GM13976 (cell line): ENCODE measurements at regions not wholly inside any gene's neighbourhood (a gene's known extent, or its start where the extent isn't known, plus 50 kb on each side); places are given as distances from the start of the nearest gene placed in this dataset.

Experiments used
- DNase-seq: peaks from one replicate; pipeline ENCODE4 v3.0.0; 2012; ENCODE audit warnings: low spot score
- in situ Hi-C: fragments of 300-500 bp; cut with MboI; formaldehyde crosslinking; loops from one replicate; pipeline ENCODE4 v1.12.0; 2022; ENCODE audit warnings: low sequenced_read_pairs, mixed read lengths, inconsistent platforms; ENCODE audit not compliant: unreplicated experiment
- TF ChIP-seq, protein P1 (sequence below): IDR thresholded peaks from 2 replicates; pipeline ENCODE4 v1.5.1; 2012; ENCODE audit warnings: borderline replicate concordance, mild to moderate bottlenecking; ENCODE audit not compliant: insufficient read depth; ENCODE audit errors: extremely low read depth, missing control alignments, control extremely low read depth

DNA sequence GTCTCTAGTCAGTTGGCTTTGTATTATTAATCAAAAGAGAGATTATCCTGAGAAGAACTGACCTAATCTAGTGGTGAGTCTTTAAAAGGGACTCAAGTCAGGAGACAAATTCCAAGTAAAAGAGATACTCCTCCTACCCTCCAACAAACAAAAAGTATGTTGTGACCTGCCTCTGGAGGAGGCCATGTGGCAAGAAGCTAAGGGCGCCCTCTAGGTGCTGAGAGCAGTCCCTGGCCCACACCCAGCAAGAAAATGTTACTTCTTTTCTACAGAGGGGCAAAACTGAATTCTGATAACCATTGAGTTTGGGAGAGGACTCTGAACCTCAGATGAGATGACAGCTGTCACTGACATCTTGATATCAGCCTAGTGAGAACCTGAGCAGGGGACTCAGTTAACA, 953.6 kb upstream of the AGA start:
- TF ChIP-seq, protein P1, sequence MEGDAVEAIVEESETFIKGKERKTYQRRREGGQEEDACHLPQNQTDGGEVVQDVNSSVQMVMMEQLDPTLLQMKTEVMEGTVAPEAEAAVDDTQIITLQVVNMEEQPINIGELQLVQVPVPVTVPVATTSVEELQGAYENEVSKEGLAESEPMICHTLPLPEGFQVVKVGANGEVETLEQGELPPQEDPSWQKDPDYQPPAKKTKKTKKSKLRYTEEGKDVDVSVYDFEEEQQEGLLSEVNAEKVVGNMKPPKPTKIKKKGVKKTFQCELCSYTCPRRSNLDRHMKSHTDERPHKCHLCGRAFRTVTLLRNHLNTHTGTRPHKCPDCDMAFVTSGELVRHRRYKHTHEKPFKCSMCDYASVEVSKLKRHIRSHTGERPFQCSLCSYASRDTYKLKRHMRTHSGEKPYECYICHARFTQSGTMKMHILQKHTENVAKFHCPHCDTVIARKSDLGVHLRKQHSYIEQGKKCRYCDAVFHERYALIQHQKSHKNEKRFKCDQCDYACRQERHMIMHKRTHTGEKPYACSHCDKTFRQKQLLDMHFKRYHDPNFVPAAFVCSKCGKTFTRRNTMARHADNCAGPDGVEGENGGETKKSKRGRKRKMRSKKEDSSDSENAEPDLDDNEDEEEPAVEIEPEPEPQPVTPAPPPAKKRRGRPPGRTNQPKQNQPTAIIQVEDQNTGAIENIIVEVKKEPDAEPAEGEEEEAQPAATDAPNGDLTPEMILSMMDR = no peak
- no peak for DNase-seq

DNA sequence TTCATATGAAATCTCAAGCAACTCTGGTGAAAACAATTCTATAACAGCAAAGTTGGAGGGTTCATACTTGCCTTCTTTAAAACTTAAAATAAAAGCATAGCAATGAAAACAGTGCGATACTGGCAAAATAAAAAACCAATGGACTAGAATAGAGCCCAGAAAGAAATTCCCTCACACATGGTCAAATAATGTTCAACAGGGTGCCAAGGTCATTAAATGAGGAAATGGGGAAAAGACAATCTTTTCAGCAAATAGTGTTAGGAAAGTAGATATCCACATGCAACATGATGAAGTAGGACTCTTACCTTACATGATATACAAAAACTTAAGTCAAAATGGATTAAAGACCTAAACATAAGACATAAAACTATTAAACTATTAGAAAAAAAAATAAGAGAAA, 970.2 kb upstream of the AGA start:
- in situ Hi-C loops = no loop called here
- DNase-seq = no peak
- TF ChIP-seq, protein P1 = no peak

More for the DNA sequence above, 953.6 kb upstream of the AGA start:
- in situ Hi-C loops = no loop called here

DNA sequence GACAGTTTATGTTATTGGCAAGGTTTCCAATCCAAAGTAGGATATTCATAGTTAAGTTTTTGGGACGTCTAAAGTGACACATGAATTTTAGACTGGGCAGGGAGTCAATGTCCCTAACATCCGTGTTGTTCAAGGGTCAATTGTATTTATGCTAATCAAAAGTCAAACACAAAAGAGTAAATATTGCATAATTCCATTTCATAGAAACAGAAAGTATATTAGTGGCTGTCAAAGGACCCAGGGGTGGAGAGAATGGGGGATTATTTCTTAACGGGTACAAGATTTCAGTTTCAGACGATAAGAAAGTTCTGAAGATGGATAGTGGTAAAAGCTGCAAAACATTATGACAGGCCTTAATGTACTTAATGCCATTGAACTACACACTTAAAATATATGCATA, 971.8 kb upstream of the AGA start:
- TF ChIP-seq, protein P1 = no peak
- no peak for DNase-seq
- in situ Hi-C loops = no loop called here

DNA sequence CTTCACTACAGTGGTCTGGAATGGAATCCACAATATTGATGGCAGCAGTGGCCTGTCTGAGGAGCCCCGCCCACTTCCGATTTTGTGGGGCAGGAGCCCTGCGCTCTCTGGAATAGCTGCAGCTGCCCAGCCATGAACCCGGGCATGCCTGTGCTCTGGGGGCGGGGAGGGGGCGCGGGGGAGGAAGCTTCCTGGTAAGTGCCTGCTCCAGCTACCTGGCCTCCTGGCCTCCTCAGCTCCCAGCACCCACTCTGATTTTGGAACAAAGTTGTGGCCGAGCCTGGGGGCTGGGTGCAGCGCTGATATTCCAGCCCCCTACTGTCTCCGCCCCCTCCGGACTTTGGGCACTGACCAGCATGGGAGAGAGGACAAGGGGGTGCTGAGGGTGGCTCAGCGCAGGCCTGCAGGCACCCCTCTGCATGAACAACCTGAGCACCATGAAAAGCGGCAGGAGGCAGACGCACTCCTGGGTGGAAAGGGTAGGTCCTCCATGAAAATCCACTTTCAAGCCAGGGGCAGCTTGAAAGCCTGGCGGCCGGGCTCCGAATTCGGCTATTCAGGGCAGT, 972.7 kb upstream of the AGA start:
- DNase-seq = no peak
- in situ Hi-C loops = no loop called here
- TF ChIP-seq, protein P1 = no peak

DNA sequence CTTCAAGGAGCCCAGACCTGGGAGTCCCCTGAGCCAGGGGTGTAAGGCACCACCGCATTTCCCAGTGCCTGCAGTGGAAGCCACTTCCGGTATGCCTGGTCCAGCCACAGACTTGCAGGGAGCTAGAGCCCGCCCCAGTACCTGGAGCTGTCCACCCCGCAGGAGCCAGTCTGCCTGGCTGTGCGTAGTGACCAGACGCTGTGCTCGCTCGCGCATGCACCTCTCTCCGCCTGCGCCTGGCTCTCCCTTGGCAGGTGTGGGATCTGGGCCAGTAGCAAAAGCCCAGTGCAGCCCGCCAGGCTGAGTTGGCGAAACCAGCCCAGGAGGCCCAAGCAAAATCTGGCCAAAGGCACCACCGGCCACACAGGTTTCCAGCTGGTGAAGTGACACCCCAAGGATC, 973.7 kb upstream of the AGA start:
- in situ Hi-C loops = no loop called here
- TF ChIP-seq, protein P1 = no peak
- no peak for DNase-seq

DNA sequence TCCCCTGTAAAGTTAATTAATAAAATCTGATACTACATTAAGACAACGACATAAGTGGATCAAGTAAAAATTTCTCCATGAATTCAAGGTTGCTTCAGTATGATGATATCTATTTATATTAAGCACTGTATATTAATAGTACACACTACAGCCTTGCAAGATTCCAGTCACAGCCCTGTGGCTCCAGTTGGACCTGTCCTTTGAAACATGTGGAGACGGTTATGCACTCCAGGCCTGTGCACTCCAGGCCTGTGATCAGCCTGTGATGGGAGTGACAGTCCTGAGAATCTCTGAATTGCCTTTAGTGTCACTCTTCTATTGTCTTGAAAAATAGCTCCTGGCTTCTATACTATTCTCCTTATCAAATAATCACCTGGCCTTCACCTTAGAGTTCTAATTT, 981.1 kb upstream of the AGA start:
- DNase-seq = no peak
- in situ Hi-C loops = no loop called here
- TF ChIP-seq, protein P1 = no peak

DNA sequence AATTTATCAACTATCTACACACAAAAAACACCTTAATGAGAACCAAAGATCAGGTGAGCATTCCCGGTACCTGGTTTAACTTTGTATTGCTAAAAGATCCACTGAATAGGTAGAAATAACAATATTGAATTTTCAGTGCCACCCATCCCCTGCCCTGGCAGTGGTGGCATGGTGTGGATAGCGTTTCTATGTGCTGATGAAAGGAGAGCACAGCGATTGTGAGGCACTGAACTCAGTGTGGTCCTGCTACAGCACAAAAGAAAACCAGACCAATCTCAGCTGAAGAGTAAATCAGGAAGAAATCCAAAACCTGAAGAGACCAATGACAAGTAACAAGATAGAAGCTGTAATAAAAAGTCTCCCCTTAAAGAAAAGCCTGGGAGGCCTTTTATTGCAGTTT, 984.6 kb upstream of the AGA start:
- in situ Hi-C loops = no loop called here
- no peak for DNase-seq
- TF ChIP-seq, protein P1 = no peak
